Liver (tissue), 8 donors: ENCODE measurements at regions not wholly inside any gene's neighbourhood (a gene's known extent, or its start where the extent isn't known, plus 50 kb on each side); places are given as distances from the start of the nearest gene placed in this dataset.
"Not testable (repeated sequence)": the region's sequence is repeated elsewhere in the genome, so short reads cannot be mapped to it uniquely, and the experiment has no call there.

Source experiments
- DNase-seq: peaks from one replicate; pipeline ENCODE4 v3.0.0-alpha.2; 2017; ENCODE audit warnings: low spot score
- H3K27ac ChIP-seq, 2 donors: one replicate each; pipeline ENCODE4 v1.7.0; 2013; ENCODE audit warnings: inconsistent platforms in 2 of 2, low read length in 2 of 2, control low read depth in 1 of 2, low read depth in 1 of 2, mild to moderate bottlenecking in 1 of 2
- H3K27me3 ChIP-seq, 4 donors: one replicate each; pipeline versions ENCODE4 v1.6.1 to v1.7.0; 2013; ENCODE audit warnings: low read length in 3 of 4, inconsistent platforms in 1 of 4, mild to moderate bottlenecking in 1 of 4, moderate library complexity in 1 of 4; ENCODE audit not compliant: control insufficient read depth in 4 of 4, insufficient read depth in 4 of 4
- H3K36me3 ChIP-seq, 4 donors: one replicate each; pipeline versions ENCODE4 v1.6.1 to v1.7.0; 2013; ENCODE audit warnings: low read length in 3 of 4, mild to moderate bottlenecking in 3 of 4, low read depth in 1 of 4, moderate library complexity in 1 of 4; ENCODE audit not compliant: control insufficient read depth in 4 of 4, insufficient read depth in 3 of 4
- H3K4me1 ChIP-seq, 4 donors: one replicate each; pipeline versions ENCODE4 v1.6.1 to v1.7.0; 2013; ENCODE audit warnings: low read length in 3 of 4, mild to moderate bottlenecking in 3 of 4, moderate library complexity in 1 of 4; ENCODE audit not compliant: control insufficient read depth in 4 of 4, insufficient read depth in 4 of 4
- H3K4me3 ChIP-seq, 3 donors: one replicate each; pipeline versions ENCODE4 v1.6.1 to v1.7.0; 2013; ENCODE audit warnings: low read length in 3 of 3, control low read depth in 1 of 3, low read depth in 1 of 3, mild to moderate bottlenecking in 1 of 3
- H3K9ac ChIP-seq, 2 donors: one replicate each; pipeline ENCODE4 v1.7.0; 2013; ENCODE audit warnings: low read length in 2 of 2, mild to moderate bottlenecking in 2 of 2, moderate library complexity in 2 of 2, control low read depth in 1 of 2, low read depth in 1 of 2
- H3K9me3 ChIP-seq, 4 donors: one replicate each; pipeline versions ENCODE4 v1.6.1 to v1.7.0; 2013; ENCODE audit warnings: low read length in 3 of 4; ENCODE audit not compliant: control insufficient read depth in 4 of 4
- ATF3 ChIP-seq: IDR thresholded peaks from 2 replicates; pipeline ENCODE4 v1.6.1; 2016; ENCODE audit warnings: antibody characterized with exemption
- CTCF ChIP-seq: fragments of 150-350 bp; IDR thresholded peaks from 2 replicates; pipeline ENCODE4 v1.5.1; 2017; ENCODE audit warnings: improper control_type of control experiment, low read depth, low read length; ENCODE audit not compliant: missing input control
- EGR1 ChIP-seq, 2 donors: IDR thresholded peaks; 2 replicates each; pipeline ENCODE4 v1.6.1; 2016 to 2018; ENCODE audit warnings: antibody characterized with exemption in 2 of 2, low read depth in 2 of 2
- FOXA1 ChIP-seq: IDR thresholded peaks from 2 replicates; pipeline ENCODE4 v1.6.1; 2016; ENCODE audit warnings: antibody characterized with exemption
- FOXA2 ChIP-seq: IDR thresholded peaks from 2 replicates; pipeline ENCODE4 v1.6.1; 2016; ENCODE audit warnings: antibody characterized with exemption
- GABPA ChIP-seq, 2 donors: IDR thresholded peaks in 1 of 2; conservative IDR thresholded peaks in 1 of 2; 2 replicates each; pipeline ENCODE4 v1.6.1; 2016; ENCODE audit warnings: antibody characterized with exemption in 2 of 2, mild to moderate bottlenecking in 1 of 2, moderate library complexity in 1 of 2
- HNF4A ChIP-seq, 2 donors: conservative IDR thresholded peaks; 2 replicates each; pipeline ENCODE4 v1.6.1; 2016; ENCODE audit warnings: antibody characterized with exemption in 2 of 2, mild to moderate bottlenecking in 2 of 2
- HNF4G ChIP-seq: IDR thresholded peaks from 2 replicates; pipeline ENCODE4 v1.6.1; 2016; ENCODE audit warnings: antibody characterized with exemption
- JUND ChIP-seq, 2 donors: IDR thresholded peaks; 2 replicates each; pipeline ENCODE4 v1.6.1; 2016; ENCODE audit warnings: antibody characterized with exemption in 2 of 2
- MAX ChIP-seq: IDR thresholded peaks from 2 replicates; pipeline ENCODE4 v1.6.1; 2016; ENCODE audit warnings: antibody characterized with exemption
- NR2F2 ChIP-seq: IDR thresholded peaks from 2 replicates; pipeline ENCODE4 v1.6.1; 2016; ENCODE audit warnings: antibody characterized with exemption
- RAD21 ChIP-seq, 2 donors: IDR thresholded peaks; 2 replicates each; pipeline ENCODE4 v1.6.1; 2016; ENCODE audit warnings: antibody characterized with exemption in 2 of 2, mild to moderate bottlenecking in 2 of 2
- REST ChIP-seq: IDR thresholded peaks from 2 replicates; pipeline ENCODE4 v1.6.1; 2016; ENCODE audit warnings: antibody characterized with exemption, mild to moderate bottlenecking
- RXRA ChIP-seq, 2 donors: IDR thresholded peaks; 2 replicates each; pipeline ENCODE4 v1.6.1; 2017 to 2018; ENCODE audit warnings: antibody characterized with exemption in 2 of 2, mild to moderate bottlenecking in 1 of 2
- SP1 ChIP-seq: IDR thresholded peaks from 2 replicates; pipeline ENCODE4 v1.6.1; 2018; ENCODE audit warnings: antibody characterized with exemption, mild to moderate bottlenecking
- TAF1 ChIP-seq: conservative IDR thresholded peaks from 2 replicates; pipeline ENCODE4 v1.6.1; 2016; ENCODE audit warnings: antibody characterized with exemption, mild to moderate bottlenecking
- YY1 ChIP-seq: IDR thresholded peaks from 2 replicates; pipeline ENCODE4 v1.6.1; 2016; ENCODE audit warnings: antibody characterized with exemption, mild to moderate bottlenecking
- ZBTB33 ChIP-seq: IDR thresholded peaks from 2 replicates; pipeline ENCODE4 v1.6.1; 2016; ENCODE audit warnings: antibody characterized with exemption
- WGBS: extraction: QIAGEN DNeasy Blood & Tissue Kit; methylation state at CpG from one replicate; pipeline ENCODE4 v1.1.7; 2013; 5-methylcytosine and 5-hydroxymethylcytosine counted together
- donor health status: healthy.
- donor health status: healthy.
- donor health status: healthy.
- donor health status: healthy.
- donor health status: healthy.

GRCh38 chr4:134622199-134622598, 420.6 kb upstream of the PABPC4L start:
- Histone ChIP-seq H3K27ac (no peak overlapping the region), H3K4me3 (no peak overlapping the region), H3K9me3 (no peaks in the 10 kb centered on the region), H3K27me3 (no peaks in the 10 kb centered on the region), H3K9ac (no peak overlapping the region), H3K4me1 (no peaks in the 10 kb centered on the region), H3K36me3 (no peaks in the 10 kb centered on the region)
- 91% methylated on average over 2 of the region's 2 CpGs for WGBS
- TF ChIP-seq ATF3 (no peak), JUND (IDR thresholded peaks at IDR 0.05) (no peak), YY1 (no peak), MAX (no peak), SP1 (no peak), FOXA1 (no peak), EGR1 (IDR thresholded peaks at IDR 0.05; ENCODE audit: low read depth in 2 of 2) (no peak), REST (no peak), GABPA (IDR thresholded peaks at IDR 0.05 in 1 of 2, conservative IDR thresholded peaks at IDR 0.05 in 1 of 2) (no peak), RXRA (IDR thresholded peaks at IDR 0.05) (no peak), TAF1 (no peak), HNF4A (conservative IDR thresholded peaks at IDR 0.05) (no peak), ZBTB33 (no peak), FOXA2 (no peak), HNF4G (no peak), NR2F2 (no peak), CTCF (no peak), RAD21 (IDR thresholded peaks at IDR 0.05) (no peak)
- DNase-seq, result no peak

GRCh38 chr4:134621715-134622114, 420.1 kb upstream of the PABPC4L start:
- not testable (repeated sequence) for H3K4me3 ChIP-seq, DNase-seq, H3K27me3 ChIP-seq, H3K36me3 ChIP-seq, H3K4me1 ChIP-seq, H3K9ac ChIP-seq, H3K27ac ChIP-seq, H3K9me3 ChIP-seq
- WGBS, result 62% methylated on average over 5 of the region's 5 CpGs
